Kidney glomerular epithelial cell (primary cell): ENCODE measurements at regions not wholly inside any gene's neighbourhood (a gene's known extent, or its start where the extent isn't known, plus 50 kb on each side); places are given as distances from the start of the nearest gene placed in this dataset.
A peak's percentile ranks its signal among the peaks of the same experiment; 100 is the strongest.
"Not testable (repeated sequence)": the region's sequence is repeated elsewhere in the genome, so short reads cannot be mapped to it uniquely, and the experiment has no call there.

Experiments
- DNase-seq: peaks from one replicate; lab custom pipeline; 2025; lab: John Stamatoyannopoulos, UW

GRCh38 chr5:30479104-30479503, 714.4 kb upstream of the CDH6 start:
- DNase-seq, result no peak

- no peak for DNase-seq
These were observed 718.1 kb upstream of the CDH6 start for GRCh38 chr5:30475429-30475828.

GRCh38 chr5:30469691-30470090, 723.8 kb upstream of the CDH6 start:
- DNase-seq, result no peak

GRCh38 chr5:30458681-30459080, 734.8 kb upstream of the CDH6 start:
- DNase-seq, result no peak

GRCh38 chr5:30455484-30455883, 738.0 kb upstream of the CDH6 start:
- not testable (repeated sequence) for DNase-seq

GRCh38 chr5:30453168-30453567, 740.3 kb upstream of the CDH6 start:
- no peak for DNase-seq

GRCh38 chr5:30450153-30450552, 743.3 kb upstream of the CDH6 start:
- DNase-seq, result no peak

GRCh38 chr5:30447431-30447830, 746.1 kb upstream of the CDH6 start:
- no peak for DNase-seq

GRCh38 chr5:30446456-30446855, 747.0 kb upstream of the CDH6 start:
- no peak for DNase-seq

- DNase-seq, result no peak
These were observed 754.7 kb upstream of the CDH6 start for GRCh38 chr5:30438785-30439184.

- no peak for DNase-seq
These were observed 756.8 kb upstream of the CDH6 start for GRCh38 chr5:30436691-30437090.

- not testable (repeated sequence) for DNase-seq
These were observed 764.5 kb upstream of the CDH6 start for GRCh38 chr5:30428866-30429407.

GRCh38 chr5:30414078-30414477, 779.4 kb upstream of the CDH6 start:
- no peak for DNase-seq

- peak; percentile 43 for DNase-seq
These were observed 779.9 kb upstream of the CDH6 start for GRCh38 chr5:30413540-30413939.

- DNase-seq, result no peak
These were observed 787.7 kb upstream of the CDH6 start for GRCh38 chr5:30405821-30406220.

GRCh38 chr5:30401479-30402058, 791.9 kb upstream of the CDH6 start:
- peak; percentile 41 for DNase-seq

GRCh38 chr5:30398423-30398822, 795.1 kb upstream of the CDH6 start:
- no peak for DNase-seq

- DNase-seq, result no peak
These were observed 800.6 kb upstream of the CDH6 start for GRCh38 chr5:30392897-30393296.

GRCh38 chr5:30390095-30390494, 803.4 kb upstream of the CDH6 start:
- peak; percentile 75 for DNase-seq

GRCh38 chr5:30387974-30388632, 805.4 kb upstream of the CDH6 start:
- DNase-seq, result no peak

- no peak for DNase-seq
These were observed 807.7 kb upstream of the CDH6 start for GRCh38 chr5:30385754-30386153.

- DNase-seq, result no peak
These were observed 809.3 kb upstream of the CDH6 start for GRCh38 chr5:30384171-30384570.

- DNase-seq, result no peak
These were observed 813.3 kb upstream of the CDH6 start for GRCh38 chr5:30380228-30380627.

GRCh38 chr5:30376848-30377247, 816.6 kb upstream of the CDH6 start:
- DNase-seq, result no peak
